Left colon (tissue), 2 donors: ENCODE measurements at regions not wholly inside any gene's neighbourhood (a gene's known extent, or its start where the extent isn't known, plus 50 kb on each side); places are given as distances from the start of the nearest gene placed in this dataset.
A peak's percentile ranks its signal among the peaks of the same experiment; 100 is the strongest.
"Not testable (repeated sequence)": the region's sequence is repeated elsewhere in the genome, so short reads cannot be mapped to it uniquely, and the experiment has no call there.

Source experiments
- ATAC-seq: fragments of 200-7000 bp; cut with Tn5 transposase; one replicate; pipeline ENCODE4 v1.9.1; 2020; ENCODE audit warnings: mild to moderate bottlenecking, moderate library complexity
- DNase-seq, 2 donors: peaks; one replicate each; pipeline ENCODE4 v3.0.0-alpha.2; 2020
- intact Hi-C, 2 donors: fragments of 100-400 bp; cut with DNase I in 1 of 2; cut with micrococcal nuclease in 1 of 2; formaldehyde crosslinking; loops; one replicate each; pipeline versions ENCODE4 v1.11.2 to v1.14.0; 2022; cut with DNase I, micrococcal nuclease
- donor health status: DM: no; HTN: no; CAD: no.
- donor health status: DM: yes; HTN: yes; CAD: no.

DNA sequence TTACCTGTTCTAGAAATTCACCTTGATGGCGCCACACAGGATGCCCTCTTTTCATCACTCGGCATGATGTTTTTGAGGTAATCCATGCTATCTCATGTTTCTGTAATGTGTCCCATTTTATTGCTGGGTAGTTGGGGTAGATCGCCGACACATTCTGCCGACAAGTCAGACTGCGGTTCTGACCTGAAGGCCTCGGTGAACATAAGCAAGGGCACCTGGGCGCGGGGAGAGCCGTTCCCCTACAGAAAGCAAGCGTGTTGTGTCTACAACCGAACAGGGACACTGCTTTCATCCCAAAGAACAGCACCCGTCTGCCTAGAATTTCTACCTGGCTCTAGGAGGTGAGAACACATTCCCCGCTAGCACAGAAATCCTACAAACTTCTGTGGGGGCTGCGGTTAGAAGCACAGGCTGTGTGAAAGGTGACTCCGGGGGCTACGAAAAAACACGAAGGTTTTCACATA is 149.2 kb downstream of the PPIAL4G start:
- DNase-seq (peak in 1 of 2 donors; percentile 43), ATAC-seq (peak; percentile 13)
- intact Hi-C loops: no loop called here

DNA sequence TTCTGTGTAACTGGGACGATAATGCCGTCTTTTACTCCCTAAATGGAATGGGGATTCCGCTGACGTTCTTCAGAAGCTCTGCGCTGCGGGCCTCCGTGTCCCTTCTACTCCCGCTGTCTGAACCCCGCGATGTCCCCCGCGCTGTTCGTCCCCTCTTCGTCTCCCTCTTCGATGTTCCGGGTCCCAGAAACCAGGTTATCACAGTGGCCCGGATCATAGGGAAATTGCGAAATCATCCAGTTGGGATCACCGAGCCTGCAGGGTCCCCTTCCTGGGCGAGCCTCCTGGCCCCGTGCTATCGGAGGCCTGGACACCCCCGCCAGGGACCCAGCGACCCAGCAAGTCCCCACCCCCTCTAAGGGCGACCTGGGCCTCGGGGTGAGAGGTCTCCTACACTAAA is 154.2 kb downstream of the PPIAL4G start:
- no peak for ATAC-seq
- intact Hi-C loops: no loop called here
- no peak for DNase-seq

DNA sequence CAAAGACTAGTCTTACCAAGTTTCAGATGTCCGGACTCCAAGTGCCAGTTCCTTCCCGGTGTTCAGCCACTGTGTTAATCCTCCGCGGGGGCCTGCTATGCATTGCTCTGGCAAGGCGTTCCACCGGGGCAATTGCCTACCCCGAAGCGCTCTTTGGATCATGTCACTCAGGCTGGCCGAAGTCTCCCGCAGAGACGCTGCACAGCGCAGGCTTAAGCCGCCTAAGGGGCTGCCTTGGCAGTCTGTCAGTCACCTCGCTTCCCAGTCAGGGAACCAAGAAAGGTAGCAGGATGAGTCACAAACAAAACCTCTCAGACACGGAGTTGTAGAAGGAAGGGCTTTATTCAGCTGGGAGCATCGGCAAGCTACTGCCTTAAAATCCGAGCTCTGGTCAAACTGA is 158.1 kb downstream of the PPIAL4G start:
- DNase-seq, intact Hi-C loops: not testable (repeated sequence)

DNA sequence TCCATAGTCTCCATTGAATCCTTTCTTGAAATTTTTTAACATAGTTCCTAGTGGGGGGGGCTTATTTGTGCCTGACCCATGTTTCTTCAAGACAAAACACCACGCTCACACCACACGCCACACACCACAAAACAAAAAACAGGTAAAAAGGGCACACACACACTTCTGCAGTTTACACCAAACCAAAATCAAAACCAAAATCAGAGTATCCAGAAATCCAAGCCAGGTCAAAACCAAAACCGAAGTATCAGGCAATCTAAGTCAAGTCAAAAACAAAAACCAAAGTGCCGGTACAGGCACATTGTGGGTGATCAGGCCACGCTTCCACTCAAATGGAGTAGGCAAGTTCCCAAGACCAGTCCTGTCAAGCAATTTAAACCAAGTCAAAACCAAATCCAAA is 158.6 kb downstream of the PPIAL4G start:
- DNase-seq, intact Hi-C loops, ATAC-seq: not testable (repeated sequence)

More for the DNA sequence above, 158.1 kb downstream of the PPIAL4G start:
- ATAC-seq: not testable (repeated sequence)

DNA sequence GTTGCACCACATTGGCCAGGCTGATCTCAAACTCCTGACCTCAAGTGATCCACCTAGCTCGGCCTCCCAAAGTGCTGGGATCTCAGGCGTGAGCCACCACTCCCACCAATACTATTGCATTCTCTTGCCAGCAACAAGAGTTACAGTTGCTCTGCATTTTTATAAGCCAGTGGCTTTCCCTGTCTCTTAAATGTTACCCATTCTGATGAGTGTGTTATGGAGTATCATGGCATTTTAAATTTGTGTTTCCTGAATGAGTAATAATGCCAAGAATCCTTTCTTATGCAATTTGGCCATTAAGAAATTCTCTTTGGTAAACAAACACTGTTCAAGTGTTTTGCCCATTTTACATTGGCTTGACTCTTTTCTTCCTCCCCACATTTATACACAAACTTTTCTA is 163.0 kb downstream of the PPIAL4G start:
- ATAC-seq, DNase-seq, intact Hi-C loops: not testable (repeated sequence)

DNA sequence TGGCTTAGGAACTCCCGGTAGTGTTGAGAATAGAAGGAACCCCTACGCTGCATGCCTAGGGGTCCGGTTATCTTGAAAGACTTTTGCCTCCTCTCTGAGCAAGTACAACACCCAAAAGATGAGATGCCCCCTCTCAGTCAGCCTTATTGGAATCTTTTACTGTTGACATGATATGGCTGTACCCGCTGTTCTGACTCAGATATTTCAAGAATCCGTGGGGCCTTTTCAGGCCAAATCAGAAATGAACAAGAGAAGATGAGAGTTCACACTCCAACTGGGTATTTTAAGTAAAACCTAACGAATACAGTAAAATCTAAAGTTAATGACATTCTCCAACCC is 164.2 kb downstream of the PPIAL4G start:
- intact Hi-C loops: no loop called here
- ATAC-seq: no peak
- DNase-seq: no peak

DNA sequence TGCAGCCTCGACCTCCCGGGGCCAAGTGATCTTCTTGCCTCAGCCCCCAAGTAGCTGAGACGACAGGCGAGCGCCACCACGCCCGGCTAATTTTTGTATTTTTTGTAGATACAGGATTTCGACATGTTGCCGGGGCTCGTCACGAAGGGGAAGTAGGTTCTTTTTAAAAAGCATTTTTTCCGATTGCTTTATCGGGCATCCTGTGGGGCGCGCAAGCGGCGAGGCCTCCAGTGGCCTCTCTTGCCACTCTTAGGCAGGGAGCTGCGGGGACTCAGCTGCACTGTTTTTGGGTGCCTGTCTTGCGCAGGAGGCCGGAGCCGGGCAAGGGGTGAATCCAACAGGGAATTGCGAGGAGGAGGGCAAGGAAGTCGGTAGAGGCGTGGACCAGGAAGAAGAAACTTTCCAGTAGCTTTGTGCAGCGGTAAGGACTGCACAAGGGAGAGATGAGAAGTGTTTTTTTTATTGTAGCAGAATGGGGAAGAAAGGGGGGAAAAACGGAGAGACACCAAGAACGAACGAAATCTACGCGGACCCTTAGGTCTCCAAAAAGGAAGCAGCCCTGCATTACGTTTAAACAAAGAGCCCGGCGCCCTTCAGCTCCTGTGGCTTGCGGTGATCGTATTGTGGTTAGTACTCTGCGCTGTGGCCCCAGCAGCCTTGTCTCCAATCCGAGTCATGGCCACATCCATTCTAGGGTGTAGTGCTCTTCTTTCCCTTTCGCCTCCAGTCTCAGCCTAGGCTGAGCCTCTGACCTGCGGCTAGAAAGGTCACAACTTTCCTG is 164.8 kb downstream of the PPIAL4G start:
- DNase-seq (peak in 1 of 2 donors; percentile 30), ATAC-seq (no peak)
- intact Hi-C loops: no loop called here

DNA sequence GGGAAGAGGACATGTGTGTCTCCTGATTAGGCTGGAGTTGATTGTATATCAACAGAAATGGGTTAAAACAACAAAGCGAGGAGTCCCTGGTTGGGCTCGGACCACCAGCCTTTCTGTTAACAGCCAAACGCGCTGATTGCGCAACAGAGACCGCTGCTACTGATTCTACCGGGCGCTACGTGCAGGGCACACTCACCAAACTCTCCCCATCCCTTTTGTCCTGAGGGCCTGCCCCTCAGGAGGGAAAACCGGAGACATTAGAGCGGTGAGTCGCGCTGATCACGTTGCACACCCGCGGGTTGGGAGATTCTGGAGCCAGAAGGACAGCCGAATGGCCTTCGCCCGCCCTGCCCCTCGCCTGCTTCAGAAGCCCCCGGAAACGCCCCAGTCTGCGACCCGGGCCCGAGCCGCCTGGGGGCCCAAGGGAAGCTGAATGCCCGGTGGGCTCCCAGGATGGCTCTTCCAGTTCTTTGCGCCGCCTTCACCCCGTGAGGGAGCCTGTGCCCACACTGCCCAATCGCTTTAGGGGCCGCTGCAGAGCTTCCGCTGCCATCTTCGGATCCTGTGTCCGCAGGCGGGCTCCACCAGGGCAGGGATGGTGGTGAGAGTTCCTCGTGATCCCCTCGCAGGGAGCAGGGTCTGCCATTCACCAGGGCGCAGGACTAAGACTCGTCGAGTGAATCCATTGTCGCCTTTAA is 165.4 kb upstream of the NBPF11 start:
- no peak for ATAC-seq
- no peak for DNase-seq
- intact Hi-C loops: no loop called here

DNA sequence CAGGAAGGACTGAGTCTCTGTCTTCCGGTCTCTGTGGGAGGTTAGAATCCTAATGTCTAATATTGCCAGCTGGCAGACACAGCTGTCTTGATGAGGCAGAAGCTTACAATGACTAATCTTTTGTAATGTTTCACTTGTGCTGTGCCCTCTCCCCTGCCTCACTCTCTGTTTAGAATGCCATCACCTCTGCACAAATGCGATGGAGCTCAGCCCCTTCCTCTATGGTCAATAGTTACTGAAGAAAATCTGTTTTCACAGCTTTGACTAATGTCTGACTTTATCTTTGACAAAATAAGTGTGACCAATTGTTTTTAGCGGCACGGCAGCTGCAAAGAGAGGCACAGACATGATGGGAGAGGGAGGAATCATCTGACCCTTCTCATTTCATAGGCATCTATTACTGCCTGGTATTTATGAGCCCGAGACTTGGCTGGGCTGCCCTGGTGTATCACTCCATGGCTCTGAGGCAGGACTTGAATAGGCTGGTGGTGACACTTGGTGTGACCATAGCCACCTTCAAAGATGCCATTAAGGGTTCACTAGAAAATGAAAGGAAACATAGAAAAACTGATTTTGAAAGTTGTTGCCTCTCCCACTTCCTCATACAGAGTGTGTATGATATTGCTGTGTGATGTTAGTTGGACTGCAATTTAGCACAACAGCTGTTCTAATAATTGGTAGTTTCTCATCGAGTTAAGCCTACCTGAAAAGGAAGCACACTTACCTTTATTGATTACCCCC is 163.2 kb upstream of the NBPF11 start:
- intact Hi-C loops: no loop called here
- DNase-seq: no peak
- ATAC-seq: no peak

DNA sequence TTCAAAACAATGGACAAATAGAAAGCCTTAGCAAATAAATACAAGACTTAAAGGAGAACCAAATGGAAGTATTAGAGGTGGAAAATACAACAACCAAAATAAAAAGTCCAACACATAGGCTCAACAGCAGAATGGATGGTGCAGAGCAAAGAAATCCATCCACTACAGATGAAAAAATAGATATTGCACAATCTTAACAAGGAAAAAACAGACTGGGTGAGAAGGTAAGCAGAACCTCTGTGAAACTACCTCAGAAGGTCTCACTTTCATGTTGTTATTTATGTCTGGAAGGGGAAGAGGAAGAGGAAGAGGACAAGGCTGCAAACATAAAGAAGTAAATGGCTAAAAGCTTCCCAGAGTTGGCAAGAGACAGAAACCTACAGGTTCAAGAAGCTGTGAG is 158.7 kb upstream of the NBPF11 start:
- DNase-seq: no peak
- ATAC-seq: no peak
- intact Hi-C loops: no loop called here

DNA sequence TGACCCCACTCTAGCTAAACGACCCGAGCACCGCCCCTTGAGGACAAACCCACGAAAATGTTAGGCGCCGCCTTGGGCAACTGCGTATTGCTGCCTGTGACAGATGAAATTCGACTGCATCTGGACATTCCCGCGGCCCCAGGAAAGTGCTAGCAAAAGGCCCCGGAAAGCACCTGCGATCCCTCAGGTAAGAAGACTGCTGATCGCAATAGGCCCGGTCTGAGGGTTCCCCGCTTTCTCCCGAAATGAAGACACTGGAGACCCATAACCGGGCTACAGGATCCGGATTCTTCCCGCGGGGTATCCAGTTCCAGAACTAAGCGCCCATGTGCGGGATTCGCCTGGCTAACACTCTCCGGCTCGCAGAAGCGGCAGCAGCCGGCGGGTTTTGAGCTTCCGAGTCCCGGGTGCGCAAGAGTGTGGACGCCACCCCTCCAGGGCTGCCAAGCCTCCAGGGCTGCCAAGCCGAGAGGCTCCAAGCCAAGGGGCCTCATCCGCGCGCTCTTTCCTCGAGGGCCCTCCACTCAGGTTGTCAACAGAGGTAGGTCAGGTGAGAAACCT is 157.9 kb upstream of the NBPF11 start:
- DNase-seq (no peak), ATAC-seq (no peak)
- intact Hi-C loops: no loop called here

DNA sequence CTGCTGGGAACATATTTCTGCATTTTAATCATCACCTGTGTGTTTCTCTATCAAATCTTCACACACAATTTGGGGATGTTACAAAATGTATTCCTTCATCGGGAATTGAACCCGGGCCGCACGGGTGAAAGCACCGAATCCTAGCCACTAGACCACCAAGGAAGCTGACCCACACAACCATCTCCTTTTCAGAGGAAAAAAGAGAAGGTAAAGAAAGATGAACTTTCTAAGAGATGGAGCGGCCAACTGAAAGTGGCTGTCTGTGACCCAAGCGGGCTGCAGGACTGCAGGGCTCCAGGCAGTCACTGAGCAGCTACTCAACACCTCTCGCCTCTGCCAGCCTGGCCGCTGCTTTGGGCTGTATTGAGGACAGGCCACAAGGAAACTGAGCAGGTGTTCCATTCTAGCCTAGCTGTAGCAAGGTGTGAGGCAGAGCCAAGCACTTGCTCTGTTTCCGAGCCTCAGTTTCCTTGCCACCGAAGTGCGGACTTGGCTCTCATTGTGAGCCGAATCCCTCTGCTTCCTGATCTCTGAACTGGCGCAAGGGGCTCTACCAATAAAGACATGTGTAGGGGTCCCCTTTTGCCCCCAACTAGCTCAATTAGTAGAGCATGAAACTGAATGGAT is 156.9 kb upstream of the NBPF11 start:
- intact Hi-C loops: no loop called here
- DNase-seq (no peak), ATAC-seq (no peak)

DNA sequence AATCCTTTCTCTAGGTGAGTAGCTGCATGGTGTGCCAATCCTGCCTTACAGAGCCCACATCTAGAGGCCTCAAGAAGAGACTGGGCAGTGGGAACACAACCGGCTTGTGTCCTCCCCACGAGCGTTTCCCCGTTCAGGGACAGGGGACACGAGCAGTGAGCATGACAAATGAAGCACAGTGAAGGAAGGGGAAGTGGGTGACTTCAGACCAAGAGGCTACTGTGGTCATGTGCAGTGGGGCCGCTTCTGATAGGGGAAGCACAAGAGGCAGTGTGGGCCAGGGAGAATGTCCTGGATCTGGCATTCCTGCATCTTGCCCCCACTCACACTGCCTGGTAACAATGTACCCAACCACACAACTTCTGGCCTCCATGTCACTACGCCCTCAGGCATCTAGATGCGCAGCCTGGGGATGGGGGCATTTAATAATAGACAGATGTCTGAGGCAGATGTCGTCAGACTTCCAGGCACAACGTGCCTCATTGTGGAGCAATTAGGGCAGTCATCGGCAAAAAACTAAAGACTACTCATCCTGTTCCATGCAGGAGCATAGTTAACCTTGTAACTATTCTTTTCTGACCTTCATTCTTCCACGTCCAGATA is 155.6 kb upstream of the NBPF11 start:
- intact Hi-C loops: no loop called here
- DNase-seq (no peak), ATAC-seq (no peak)

DNA sequence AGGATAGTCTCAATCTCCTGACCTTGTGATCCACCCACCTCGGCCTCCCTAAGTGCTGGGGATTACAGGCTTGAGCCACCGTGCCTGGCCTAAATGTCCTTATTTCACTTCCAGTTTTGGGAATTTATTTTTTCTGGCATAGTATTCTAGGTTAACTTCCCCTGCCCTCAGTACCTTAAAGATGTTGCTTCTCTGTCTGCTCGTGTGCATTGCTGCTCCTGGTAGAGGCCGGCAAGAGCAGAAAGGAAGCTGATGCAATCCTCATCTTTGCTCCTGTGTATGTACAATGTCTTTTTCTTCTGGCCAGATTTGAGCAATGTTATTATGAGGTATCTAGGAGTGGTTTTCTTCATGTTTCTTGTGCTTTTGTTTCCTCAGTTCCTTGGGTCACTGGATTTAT is 152.9 kb upstream of the NBPF11 start:
- intact Hi-C loops, DNase-seq, ATAC-seq: not testable (repeated sequence)

DNA sequence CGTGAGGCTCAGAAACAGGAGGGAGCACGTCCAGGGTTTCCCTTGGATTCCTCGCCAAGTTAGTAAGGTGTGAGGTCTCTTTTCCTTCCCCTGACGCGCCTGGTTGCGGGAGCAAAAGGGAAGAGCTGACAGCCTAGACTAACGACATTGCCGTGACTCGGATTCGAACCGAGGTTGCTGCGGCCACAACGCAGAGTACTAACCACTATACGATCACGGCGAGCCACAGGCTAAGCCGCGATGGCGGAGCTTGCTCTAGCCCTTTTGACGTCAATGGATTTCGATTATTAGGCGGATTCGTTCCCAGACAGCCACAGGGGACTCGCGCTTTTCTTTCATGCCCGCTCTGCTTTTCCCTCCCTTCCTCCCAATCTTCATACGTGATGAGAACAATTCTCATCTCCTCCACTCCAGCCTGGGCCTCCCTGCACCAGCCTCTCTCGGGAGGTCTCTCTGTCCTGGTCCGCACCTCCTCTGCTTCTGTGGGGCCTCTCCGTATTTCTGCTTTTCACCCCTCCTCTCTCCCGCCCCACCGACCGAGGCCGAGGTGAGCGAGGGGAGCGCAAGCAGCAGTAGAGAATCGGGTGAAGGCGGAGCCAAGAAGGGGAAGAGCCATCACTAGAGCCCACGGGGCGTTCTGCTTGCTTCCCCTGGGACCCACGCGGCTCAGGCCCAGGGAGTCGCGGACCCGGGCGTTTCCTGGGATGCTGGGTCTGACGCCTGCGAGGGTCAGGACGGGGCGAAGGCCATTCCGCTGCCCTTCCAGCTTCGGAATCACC is 150.7 kb upstream of the NBPF11 start:
- peak in 1 of 2 donors; percentile 37 for DNase-seq
- intact Hi-C loops: not testable (repeated sequence)
- ATAC-seq: peak; percentile 81

DNA sequence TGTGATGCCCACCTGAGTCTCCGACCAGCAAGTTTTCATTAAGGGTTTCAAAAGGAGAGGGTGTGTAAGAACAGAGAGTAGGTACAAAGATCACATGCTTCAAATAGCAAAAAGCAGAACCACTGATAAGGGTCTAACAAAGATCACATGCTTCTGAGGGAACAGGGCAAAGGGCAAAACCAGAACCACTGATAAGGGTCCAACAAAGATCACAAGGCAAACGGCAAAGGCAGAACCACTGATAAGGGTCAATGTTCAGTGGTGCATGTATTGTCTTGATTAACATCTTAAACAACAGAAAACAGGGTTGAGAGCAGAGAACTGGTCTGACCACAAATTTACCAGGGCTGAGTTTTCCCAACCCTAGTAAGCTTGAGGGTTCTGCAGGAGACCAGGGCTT is 145.8 kb upstream of the NBPF11 start:
- intact Hi-C loops, DNase-seq, ATAC-seq: not testable (repeated sequence)

DNA sequence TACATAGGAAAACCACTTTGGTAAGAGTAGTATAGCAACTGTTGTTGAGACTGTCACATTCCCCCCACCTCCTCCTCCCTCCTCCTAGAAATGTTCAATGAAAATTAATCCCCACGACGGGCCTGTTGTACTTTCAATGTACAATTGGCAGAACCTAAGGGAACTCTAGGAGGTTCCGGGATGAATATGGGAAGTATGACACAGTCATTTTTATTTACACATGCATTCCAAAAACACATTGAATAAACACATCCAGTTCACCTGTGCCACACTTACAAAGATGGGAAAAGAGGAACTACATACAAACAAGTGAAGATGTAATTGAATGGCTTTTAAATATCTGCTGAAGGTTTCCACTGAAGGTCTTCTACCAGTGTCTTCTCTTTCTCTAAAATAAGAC is 144.4 kb upstream of the NBPF11 start:
- DNase-seq: no peak
- intact Hi-C loops: no loop called here
- ATAC-seq: no peak
